HepG2 (cell line): ENCODE measurements at regions not wholly inside any gene's neighbourhood (a gene's known extent, or its start where the extent isn't known, plus 50 kb on each side); places are given as distances from the start of the nearest gene placed in this dataset.

Source experiments
- HNF4A ChIP-seq: sonication (generic); formaldehyde crosslinking; IDR thresholded peaks from 2 replicates; pipeline ENCODE4 v1.4.0; 2020; ENCODE audit warnings: missing genetic modification reagents
- KLF11 ChIP-seq: IDR thresholded peaks from 2 replicates; pipeline ENCODE4 v1.6.1; 2016; ENCODE audit warnings: missing compliant biosample characterization
- PHB2 ChIP-seq: fragments of 450-650 bp; IDR thresholded peaks from 2 replicates; pipeline ENCODE4 v1.6.1; 2018; ENCODE audit not compliant: partially characterized antibody
- SNRNP70 ChIP-seq: fragments of 200-400 bp; formaldehyde crosslinking; IDR thresholded peaks from 2 replicates; pipeline ENCODE4 v1.6.1; 2017; ENCODE audit warnings: mild to moderate bottlenecking, low read depth, low read length, moderate library complexity
- TBX3 ChIP-seq: fragments of 450-650 bp; IDR thresholded peaks from 2 replicates; pipeline ENCODE4 v1.6.1; 2017; ENCODE audit warnings: antibody characterized with exemption, mild to moderate bottlenecking, inconsistent platforms, borderline replicate concordance
- TCF7 ChIP-seq: sonication (generic); IDR thresholded peaks from 2 replicates; pipeline ENCODE4 v1.6.1; 2016; ENCODE audit warnings: antibody characterized with exemption, low read depth
- TSC22D2 ChIP-seq: sonication (generic); formaldehyde crosslinking; IDR thresholded peaks from 2 replicates; pipeline ENCODE4 v1.5.1; 2020; ENCODE audit warnings: missing genetic modification reagents, mild to moderate bottlenecking, borderline replicate concordance
- ZBTB40 ChIP-seq, 2 experiments: fragments of 450-650 bp in 1 of 2; sonication (generic) in 1 of 2; formaldehyde crosslinking in 1 of 2; IDR thresholded peaks; 2 replicates each; pipeline versions ENCODE4 v1.6.1 to v1.8.0; 2016 to 2022; ENCODE audit warnings: antibody characterized with exemption in 1 of 2, mild to moderate bottlenecking in 1 of 2, missing genetic modification reagents in 1 of 2
- ZBTB8A ChIP-seq: sonication (generic); formaldehyde crosslinking; IDR thresholded peaks from 2 replicates; pipeline ENCODE4 v1.4.0; 2020; ENCODE audit warnings: mild to moderate bottlenecking, low read depth, missing genetic modification reagents, borderline replicate concordance
- TF ChIP-seq, protein P1 (sequence below): sonication (generic); formaldehyde crosslinking; conservative IDR thresholded peaks from 2 replicates; pipeline ENCODE4 v1.4.0; 2020; ENCODE audit warnings: mild to moderate bottlenecking, missing genetic modification reagents, moderate library complexity

- no peak for TF ChIP-seq TCF7
- TF ChIP-seq ZBTB40 (IDR thresholded peaks at IDR 0.05), result no peak
- TF ChIP-seq ZBTB40 (CRISPR knock-in tag; IDR thresholded peaks at IDR 0.05), result no peak
- no peak for TF ChIP-seq KLF11
- no peak for TF ChIP-seq TBX3
- TF ChIP-seq, protein P1, sequence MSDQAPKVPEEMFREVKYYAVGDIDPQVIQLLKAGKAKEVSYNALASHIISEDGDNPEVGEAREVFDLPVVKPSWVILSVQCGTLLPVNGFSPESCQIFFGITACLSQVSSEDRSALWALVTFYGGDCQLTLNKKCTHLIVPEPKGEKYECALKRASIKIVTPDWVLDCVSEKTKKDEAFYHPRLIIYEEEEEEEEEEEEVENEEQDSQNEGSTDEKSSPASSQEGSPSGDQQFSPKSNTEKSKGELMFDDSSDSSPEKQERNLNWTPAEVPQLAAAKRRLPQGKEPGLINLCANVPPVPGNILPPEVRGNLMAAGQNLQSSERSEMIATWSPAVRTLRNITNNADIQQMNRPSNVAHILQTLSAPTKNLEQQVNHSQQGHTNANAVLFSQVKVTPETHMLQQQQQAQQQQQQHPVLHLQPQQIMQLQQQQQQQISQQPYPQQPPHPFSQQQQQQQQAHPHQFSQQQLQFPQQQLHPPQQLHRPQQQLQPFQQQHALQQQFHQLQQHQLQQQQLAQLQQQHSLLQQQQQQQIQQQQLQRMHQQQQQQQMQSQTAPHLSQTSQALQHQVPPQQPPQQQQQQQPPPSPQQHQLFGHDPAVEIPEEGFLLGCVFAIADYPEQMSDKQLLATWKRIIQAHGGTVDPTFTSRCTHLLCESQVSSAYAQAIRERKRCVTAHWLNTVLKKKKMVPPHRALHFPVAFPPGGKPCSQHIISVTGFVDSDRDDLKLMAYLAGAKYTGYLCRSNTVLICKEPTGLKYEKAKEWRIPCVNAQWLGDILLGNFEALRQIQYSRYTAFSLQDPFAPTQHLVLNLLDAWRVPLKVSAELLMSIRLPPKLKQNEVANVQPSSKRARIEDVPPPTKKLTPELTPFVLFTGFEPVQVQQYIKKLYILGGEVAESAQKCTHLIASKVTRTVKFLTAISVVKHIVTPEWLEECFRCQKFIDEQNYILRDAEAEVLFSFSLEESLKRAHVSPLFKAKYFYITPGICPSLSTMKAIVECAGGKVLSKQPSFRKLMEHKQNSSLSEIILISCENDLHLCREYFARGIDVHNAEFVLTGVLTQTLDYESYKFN, result no peak
- TF ChIP-seq TSC22D2 (CRISPR knock-in tag), result no peak
- no peak for TF ChIP-seq PHB2
- TF ChIP-seq SNRNP70, result no peak
- TF ChIP-seq ZBTB8A (CRISPR knock-in tag), result no peak
- TF ChIP-seq HNF4A, result no peak
Observed at GRCh38 chr6:50214937-50215336, 165.2 kb upstream of the DEFB112 start (continued).
